ENCODE measurements at regions not wholly inside any gene's neighbourhood (a gene's known extent, or its start where the extent isn't known, plus 50 kb on each side); places are given as distances from the start of the nearest gene placed in this dataset.

- no peak for TF ChIP-seq SP1 (IDR thresholded peaks at IDR 0.05)
- no peak for TF ChIP-seq CTBP1 (IDR thresholded peaks at IDR 0.05; ENCODE audit: borderline replicate concordance)
- TF ChIP-seq TARDBP (IDR thresholded peaks at IDR 0.05), result no peak
- no peak for TF ChIP-seq SUZ12 (IDR thresholded peaks at IDR 0.05)
- TF ChIP-seq BHLHE40 (IDR thresholded peaks at IDR 0.05; ENCODE audit: borderline replicate concordance), result no peak
- TF ChIP-seq PKNOX1 (IDR thresholded peaks at IDR 0.05), result no peak
These were observed 1077.6 kb upstream of the FOXG1 start for GRCh38 chr14:27688841-27689444.

Data from HEK293T (cell line).